ENCODE measurements at regions not wholly inside any gene's neighbourhood (a gene's known extent, or its start where the extent isn't known, plus 50 kb on each side); places are given as distances from the start of the nearest gene placed in this dataset.

DNA sequence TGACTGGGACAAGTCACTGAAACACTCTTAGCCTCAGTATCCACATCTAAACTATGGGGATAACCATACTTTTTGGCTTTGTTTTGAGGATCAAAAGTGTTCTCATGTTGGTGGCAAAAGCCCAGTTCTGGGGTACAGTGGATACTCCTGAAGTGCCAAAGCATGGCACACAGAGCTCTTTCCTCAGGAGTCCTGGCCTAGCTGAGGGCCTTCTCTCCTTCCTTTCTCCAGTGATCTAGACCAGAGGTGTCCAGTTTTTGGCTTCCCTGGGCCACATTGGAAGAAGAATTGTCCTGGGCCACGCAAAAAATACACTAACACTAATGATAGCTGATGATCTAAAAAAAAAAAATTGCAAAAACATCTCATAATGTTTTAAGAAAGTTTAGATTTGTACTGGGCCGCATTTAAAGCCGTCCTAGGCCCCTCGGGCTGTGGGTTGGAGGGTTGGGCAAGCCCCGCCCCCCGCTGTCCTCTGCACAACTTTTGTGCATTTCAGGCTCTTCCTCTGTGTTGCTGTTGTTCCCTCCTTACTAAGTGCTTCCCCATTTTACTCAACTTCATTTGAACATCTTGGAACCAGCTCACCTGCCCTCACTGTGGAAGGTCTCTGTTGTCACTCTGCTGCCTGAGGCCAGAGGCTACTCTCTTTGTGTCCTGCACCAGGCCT lies 337.0 kb downstream of the CYRIA start:
- no peak for FAIRE-seq

DNA sequence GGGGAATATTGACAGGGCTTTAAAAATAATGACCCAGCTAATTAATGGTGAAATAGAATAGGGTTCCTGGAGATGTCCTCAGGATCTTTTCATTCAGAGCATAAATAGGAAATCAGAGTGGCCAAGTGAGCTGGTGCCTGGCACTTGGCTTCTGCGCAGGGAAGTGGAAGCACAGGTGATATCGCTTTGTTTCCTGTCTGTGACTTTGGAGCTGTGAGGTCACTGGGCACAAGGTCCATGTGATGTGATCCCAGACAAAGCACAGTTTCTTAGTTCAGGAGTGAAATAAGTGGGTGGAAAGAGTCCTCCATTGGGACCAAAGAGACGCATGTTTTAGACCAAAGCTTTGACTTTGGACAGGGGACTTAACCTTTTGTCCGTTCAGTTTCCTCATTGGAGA lies 338.3 kb downstream of the CYRIA start:
- no peak for FAIRE-seq

DNA sequence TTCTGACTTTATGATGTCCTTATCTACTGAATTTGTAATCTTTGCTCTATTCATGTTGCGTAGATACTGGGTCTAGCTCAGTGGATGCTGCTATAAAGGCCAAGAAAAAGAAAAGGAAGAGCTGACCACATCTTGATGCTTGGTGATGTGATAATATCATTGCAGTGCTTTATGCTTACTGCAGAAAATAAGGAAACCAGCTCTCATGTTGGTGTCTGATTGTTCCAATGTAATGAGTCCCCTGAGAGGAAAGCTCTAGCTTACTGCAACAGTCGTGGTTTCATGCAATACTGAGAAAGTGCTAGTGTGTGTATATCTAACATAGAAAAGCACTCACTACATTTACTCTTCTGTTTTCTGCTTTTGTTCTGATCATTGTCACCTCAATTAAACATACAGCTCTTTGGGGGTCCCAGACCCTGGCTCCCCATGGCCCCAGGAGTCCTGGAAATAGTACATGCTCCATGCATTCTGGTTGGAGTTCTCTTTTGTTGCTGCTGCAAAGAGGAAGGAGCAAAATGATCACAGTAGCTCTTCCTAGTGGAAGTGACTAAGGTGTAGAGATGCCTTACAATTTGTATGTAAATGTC lies 338.8 kb downstream of the CYRIA start:
- FAIRE-seq: no peak

DNA sequence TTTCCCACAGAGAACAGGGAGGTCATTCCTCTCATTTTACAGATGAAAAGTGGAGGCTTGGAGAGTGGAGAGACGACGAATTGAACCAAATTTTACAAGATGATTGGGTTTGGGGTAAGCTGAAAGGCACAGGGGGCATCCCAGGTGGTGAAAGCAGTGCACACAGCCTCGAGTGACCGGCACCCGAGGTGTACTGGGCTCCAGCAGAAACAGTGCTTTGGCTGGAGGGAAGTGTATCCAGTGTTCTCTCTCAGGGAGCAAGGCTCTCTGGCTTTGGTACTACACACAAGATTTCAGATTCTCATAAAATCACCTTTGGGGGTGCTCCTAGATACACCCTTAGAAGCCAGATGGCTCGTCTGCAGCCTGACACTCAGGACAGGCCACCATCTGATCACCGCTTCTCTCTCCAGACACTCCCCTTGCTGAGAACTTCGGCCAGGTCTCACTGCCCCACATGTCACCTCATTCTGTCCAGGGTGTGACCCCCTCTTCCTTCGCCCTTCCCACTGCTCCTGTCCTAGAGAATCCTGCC lies 339.6 kb downstream of the CYRIA start:
- no peak for FAIRE-seq

DNA sequence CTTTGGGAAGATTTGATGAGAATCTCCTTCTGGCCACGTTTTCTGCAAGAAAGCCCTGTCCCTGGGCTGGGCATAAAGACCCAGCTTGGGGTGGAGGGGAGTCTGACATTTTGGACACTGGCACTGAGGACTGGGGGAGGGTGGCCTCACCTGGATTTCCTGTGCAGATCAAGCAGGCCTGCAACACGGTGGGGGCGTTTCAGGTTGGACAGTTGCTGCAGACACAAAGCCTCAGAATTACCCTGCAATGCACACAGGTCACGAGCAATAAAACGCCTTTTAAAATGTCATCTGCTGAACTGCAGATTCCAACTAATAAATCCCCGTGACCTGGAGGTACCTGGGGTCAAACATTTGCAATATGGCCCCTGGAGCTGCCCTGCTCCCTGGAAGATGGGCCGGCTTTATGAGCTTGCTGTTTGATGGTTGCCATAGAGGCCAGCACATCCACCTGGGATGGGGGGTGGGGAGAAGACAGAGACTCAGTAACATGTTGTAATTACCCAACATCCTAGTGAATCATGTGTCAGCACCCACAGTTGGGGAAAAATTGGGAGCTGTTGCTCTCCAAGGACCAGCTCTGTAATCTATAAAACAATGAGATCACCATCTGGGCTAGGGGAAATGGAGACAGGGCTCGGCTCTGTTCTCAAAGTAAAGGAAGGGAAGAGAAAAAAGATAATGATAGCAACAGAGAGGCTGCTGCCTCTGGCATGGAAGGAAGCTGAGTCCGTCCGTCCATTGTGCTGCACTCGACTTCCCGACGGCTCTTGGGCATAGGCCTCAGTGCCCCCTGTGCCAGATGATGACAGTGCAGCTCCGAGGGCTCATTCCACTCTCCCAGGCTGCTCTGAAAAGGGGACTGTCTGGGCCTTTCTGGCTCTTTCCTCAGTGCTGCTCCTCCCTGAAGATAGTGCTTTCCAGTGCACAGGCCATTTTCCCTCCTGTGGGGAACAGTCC lies 340.3 kb downstream of the CYRIA start:
- FAIRE-seq: no peak

DNA sequence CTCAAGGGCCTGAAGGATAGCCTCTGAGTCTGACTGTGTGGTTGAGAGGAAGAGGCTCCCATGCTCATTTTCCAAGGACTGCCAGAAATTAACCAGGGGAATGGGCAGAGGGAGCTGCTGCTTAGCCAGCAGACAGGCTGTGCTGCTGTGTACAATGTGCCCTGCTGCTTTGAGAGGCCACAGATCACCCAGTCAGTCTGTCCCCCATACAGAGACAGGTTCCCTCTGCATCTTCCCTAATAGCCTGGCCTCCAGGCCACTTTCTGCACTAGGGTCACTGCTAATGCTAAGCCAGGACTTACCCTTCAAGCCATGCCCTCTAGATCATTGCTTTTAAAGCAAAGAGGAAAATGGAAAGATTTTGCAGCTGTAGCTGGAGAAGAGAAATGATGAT lies 341.1 kb downstream of the CYRIA start:
- FAIRE-seq: no peak

DNA sequence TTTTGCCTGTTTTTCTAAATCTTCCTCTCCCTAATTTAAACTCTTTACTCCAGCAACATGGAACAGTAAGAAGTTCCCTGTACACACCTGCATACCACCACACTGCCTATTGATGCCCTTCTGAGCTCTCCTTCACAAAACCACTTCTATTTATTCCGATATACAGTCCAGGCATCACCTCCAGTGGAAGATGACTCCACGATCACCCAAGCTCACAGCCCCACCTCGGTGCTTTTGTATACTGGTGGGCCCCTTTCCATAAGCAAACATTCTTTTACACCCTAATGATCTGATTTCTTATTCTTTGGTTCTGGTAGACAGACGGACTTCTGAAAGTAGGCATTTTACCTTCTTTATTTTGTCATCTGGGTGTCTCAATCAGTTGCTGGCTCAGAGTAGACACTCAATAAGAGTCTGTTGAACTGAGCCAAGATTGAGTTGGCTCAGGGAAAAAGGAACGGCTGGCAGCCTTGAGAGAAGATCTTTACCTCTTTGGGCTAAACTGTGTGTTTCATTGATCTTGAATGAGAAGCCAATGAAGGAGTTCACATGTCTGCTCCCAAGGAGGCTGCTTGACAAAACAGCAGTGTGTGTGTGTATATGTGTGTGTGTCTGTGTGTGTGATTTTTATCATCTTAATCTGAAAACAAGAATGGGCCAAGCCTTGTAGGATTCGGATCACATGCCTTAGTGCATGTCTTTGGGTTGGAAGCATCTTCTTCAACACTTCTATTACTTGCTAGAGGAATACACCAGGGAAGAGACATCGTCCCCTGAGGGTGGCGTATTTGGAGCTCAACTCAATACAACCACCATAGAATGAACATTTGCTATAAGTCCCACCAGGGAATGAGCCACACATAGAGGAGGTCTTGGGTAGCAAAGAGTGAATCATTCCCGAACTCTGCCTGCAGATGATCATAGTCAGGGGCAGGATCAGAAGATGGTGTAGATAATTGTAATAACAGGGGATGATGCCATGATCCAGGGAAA lies 341.8 kb downstream of the CYRIA start:
- FAIRE-seq: no peak

DNA sequence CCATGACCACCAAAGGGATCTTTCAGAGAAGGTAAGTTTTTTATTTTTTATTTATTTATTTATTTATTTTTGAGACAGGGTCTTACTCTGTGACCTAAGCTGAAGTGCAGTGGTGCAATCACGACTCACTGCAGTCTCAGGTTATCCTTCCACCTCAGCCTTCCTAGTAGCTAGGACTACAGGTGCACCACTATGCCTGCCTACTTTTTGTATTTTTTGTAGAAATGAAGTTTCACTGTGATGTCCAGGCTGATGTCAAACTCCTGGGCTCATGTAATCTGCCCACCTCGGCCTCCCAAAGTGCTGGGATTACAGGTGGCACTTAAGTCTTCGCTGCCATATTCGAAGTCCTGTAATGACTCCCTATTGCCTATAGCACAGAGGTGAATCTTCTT lies 342.5 kb downstream of the CYRIA start:
- no peak for FAIRE-seq

DNA sequence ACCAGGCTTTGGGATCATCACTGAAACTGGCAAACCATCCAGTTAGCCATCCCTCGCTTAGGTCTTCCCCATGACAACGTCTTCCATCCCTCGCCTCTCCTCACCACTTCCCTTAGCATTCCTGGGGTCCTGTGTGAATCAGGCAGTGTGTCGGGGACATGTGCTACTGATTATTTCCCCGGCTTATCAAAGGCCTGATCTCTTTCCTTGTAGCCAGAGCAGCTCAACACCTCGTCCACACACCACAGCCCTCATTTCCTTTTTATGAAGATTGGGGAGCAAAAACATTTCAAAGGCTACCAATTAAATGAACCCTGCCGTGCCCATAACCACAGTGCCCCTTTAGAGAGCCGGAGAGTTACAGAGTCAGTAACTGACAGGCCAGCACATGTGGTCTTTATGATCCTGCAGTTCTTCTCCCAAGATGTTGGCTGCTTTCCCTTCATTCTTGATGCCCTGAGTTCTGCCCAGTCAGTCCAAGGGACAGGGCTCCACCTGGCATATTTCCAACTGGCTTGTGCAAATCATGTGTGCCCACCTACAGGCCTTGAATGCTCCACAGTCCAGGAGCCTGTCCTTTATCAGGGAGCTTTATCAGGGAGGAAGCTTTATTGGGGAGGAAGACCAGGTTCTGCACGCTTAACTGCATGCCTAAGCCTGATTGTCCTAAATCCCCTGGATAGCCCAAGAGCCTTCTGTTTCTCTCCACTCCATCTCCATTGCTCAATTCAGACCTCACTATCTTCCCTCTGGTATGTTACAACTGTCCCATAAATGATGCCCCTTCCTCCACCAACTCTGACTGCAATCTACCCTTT lies 343.1 kb downstream of the CYRIA start:
- FAIRE-seq: no peak

DNA sequence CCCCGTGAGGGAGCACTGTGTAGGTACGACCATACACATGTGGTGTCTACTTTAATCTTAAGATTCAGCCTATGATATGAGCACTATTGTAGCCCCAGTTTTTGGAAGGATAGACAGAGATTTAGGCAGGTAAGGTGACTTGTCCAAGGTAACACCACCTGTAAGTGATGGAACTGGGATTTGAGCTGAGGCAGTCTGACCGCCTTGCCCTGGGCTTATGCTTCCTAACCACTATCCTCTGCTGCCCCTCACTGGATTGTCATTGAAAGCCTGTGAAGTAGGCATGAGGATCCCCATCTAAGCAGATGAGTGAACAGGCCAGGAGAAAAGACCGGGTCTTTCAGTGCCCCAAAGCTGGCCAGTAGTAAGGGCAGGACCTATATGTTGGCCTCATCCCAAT lies 343.8 kb downstream of the CYRIA start:
- no peak for FAIRE-seq

DNA sequence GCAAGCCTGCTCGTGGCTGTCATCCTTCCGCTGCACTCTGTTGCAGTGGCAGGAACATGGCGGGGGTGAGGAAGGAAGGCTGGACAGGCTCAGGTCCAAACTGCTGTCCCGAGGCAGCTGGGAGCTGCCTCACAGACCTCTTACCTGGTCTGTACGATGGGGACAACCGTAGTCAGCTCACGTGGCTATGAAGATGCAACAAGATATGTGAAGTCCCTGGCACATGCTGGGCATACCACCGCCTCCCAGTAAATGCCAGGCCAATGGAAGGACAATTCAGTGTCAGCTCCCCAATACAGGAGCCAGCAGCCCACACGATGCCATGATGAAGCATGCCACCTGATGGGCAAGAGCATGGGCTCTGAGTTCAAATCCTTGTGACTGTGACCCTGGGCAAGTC lies 344.4 kb downstream of the CYRIA start:
- FAIRE-seq: no peak

DNA sequence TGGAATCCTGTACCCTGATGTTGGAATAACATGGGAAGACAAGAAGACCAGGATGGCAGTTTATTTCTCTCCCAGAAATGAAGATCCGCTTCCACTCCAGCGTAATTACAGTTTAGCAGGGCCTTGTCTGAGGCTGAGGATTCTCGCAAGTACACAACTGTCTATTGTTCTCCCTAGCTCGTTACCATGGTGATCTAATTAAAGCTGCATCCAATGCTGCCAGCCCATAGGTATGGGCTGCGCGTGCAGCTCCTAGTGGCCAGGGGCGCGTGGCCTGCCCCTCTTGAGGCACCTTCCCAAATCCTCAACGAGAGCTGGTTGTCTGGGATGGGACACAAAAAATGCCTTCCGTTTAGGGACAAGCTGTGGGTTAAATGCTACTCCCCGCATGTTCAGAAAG lies 344.9 kb downstream of the CYRIA start:
- FAIRE-seq: no peak

DNA sequence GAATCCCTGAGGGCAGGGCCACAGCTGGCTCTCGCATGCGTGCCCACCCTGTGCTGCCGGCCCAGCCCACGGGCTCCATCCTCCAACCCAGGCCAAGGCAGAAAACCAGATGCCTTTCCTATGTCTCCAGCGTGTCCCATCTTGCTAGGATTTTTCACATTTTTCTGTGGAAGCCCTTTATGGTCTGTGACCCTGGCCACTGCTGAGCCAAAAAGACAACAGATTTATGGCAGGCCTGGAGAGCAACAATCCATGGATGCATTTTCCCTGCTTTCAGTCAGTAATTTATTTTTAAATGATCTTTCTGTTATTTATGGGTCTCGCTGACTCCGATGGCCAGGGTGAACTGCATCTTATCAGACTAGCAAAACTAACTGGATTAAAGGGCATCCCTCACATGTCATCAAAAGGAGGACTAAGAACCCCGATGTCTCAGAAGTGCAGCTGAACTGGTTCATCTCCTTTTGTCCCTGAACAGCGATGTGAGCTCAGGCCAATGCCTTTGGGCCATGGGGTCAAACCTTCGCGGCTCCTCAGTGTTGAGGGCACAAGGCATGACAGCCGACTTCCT lies 346.0 kb downstream of the CYRIA start:
- no peak for FAIRE-seq

DNA sequence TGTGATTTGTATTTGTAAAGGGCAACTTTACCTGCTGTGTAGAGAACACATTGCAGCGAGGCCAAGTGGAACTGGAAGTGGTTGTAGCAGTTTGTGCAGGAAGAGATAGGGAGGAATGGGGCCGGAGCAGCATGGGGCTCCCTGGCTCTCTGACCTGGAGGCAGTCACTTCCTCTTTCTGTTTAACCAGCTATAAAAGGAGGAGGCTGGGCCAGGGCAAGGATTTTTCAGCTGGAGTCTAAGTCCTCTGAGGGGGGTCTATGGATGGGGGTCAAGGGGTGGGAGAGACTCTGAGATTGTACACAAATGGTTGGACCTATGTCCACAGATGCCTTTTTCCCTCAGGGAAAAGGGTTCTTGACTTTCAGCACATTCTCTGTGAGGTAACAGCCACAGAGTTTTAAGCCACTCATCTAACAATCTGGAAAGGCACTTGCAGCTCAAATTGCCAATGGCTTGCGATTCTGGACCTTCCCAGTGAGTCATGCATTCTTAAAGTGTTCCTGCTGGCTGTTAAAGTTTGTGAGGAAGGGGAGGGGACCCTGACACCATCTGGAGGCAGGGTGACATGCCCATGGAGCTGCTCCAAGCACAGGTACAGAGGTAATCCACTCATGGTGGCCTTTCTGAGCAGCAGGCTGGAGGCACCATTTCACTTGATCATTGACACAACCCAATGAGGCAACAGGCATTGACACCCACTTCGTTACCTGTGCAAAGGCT lies 347.0 kb downstream of the CYRIA start:
- no peak for FAIRE-seq

DNA sequence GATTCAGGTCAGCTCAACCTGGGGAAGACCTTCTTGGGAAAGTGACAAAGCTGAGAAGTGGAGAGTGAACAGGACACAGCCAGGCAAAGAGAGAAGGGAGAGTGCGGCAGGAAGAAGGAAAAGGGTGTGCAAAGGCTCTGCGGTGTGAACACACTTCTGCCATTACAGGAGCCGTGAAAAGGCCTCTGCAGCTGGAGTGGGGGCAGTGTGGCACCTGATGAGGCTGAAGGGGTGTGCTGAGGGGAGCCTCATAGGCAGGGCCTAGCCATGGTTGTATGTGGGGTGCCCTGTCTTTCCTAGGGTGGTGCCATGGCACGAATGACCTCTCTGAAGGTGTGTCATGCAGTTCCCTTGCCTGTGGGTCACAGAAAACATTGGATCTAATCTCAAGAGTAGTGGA lies 347.6 kb downstream of the CYRIA start:
- no peak for FAIRE-seq

DNA sequence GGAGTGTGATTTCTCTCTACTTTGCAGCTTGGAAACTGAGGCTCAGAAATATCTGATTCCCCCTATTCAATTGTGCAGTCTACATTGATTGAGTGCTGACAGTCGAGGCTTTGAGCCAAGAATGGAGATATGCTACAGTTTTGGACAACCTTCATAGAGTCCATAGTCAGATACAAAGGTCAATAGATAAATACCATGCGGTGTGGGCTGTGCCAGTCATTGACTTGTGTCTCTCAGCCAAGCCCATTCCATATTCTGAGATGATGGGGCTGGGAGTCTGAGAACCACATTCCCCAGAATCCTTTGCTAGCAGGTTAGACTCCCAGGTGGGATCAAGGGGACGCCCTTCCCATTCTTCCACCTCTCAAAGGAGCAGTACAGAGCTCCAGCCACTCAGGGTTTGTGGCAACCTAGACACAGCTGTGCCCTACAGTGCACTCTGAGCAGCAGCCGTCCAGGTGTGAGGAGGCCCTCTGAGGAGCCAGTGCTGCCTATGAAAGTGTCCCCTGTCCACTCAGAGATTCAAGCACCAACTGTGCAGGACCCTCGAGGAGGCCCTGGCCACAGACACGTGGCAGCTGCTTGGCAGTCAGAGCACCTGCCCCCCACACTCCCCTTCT lies 348.3 kb downstream of the CYRIA start:
- no peak for FAIRE-seq

DNA sequence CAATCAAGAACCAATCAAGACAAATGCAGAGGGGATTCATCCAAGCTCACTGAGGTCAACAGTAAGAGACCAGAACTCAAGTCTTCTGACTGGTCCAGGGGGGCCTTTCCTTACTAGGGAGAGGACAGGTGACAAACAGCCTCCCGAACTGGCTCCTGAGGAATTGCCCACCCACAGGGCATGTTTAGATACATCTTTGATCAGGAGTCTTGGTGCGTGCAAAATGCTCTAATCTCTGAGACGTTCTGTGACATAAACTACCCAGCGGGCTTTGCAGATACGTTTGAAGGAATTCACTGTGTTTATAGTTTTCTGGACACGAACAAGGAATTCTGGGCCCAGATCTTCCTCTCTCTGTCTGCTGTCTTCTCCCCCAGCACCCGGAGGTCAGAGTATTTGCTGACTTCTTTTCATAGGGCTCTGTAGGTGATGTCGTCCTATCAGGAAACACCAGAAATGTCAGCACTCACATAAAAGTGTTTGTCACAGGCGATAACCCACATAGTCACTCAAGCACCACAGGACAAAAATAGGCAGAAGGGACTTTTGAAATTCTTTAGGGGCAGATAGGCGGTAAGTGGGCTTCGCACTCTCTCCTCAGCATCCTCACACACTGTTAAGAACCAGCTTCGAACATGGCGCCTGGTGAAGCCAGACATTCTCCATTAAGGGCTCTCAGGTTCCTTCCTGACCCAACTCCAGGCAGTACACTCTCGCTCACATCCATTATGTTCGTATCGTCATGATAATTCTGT lies 349.0 kb downstream of the CYRIA start:
- FAIRE-seq: no peak

DNA sequence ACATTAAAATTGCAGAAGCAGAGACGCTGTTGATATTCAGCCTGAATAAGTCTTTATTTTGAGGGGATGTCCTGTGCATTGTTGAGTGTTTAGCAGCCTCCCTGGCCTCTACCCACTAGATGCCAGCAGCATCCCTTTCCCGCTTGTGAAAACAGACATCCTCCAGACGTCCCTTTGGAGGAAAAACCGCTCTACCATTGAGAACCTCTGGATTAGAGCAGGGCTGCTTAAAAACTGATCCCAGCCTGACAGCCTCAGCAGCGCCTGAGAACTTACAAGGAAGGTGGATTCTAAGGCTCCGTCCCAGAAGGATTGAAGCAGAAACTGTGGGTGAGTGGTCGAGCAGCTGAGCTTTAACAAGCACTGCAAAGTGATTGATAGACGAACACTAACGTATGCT lies 349.7 kb downstream of the CYRIA start:
- FAIRE-seq: no peak

DNA sequence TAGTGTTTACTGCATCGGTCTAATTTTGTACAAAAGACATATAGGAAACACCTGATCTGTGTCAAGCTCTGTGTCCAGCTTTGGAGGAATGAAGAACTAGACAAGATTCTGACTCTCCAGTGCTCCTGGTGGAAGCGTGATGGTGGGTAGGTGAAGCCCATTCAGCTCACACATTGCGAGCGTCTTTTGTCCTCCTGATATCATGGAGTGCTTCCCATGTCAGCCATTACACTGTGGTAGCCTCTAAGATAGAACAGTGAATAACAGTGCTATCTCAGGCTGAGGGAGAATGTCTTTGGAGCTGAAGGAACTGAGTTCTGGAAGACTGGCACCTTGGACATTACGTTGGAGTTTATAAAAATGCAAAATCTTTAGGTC lies 350.2 kb downstream of the CYRIA start:
- no peak for FAIRE-seq
